ENCODE measurements at regions not wholly inside any gene's neighbourhood (a gene's known extent, or its start where the extent isn't known, plus 50 kb on each side); places are given as distances from the start of the nearest gene placed in this dataset.

- TF ChIP-seq ZNF275 (CRISPR knock-in tag; IDR thresholded peaks at IDR 0.05; ENCODE audit: borderline replicate concordance) (no peak), AHR (CRISPR knock-in tag; IDR thresholded peaks at IDR 0.05) (no peak), ZNF281 (CRISPR knock-in tag; IDR thresholded peaks at IDR 0.05; ENCODE audit: borderline replicate concordance) (no peak), ZNF724P (CRISPR knock-in tag; IDR thresholded peaks at IDR 0.05; ENCODE audit: borderline replicate concordance) (no peak), ZNF143 (CRISPR knock-in tag; IDR thresholded peaks at IDR 0.05) (no peak)
These were observed 2439.9 kb upstream of the PCDH20 start (continued) for GRCh38 chr13:63855457-63856118.

- WGBS (ENCODE audit: low lambda C conversion rate): 67% methylated on average over 2 of the region's 2 CpGs
- H3K9me3 ChIP-seq (ENCODE audit: low read length): no peaks in the 10 kb centered on the region
- in situ Hi-C loops (cut with HindIII; ENCODE audit: extremely low pct_ligation_motif_present, low pct_unique_long_range_greater_than_20kb): no loop called here
These were observed 2438.2 kb upstream of the PCDH20 start for GRCh38 chr13:63853816-63854215.

More at GRCh38 chr13:63853816-63854215, 2438.2 kb upstream of the PCDH20 start:
- no peaks in the 10 kb centered on the region; a peak in 1 of 5 replicates for H3K27me3 ChIP-seq (ENCODE audit: control insufficient read depth in 1 of 2, insufficient read depth in 2 of 2, low read length in 2 of 2)
- ATAC-seq: no peak
- no peaks in the 10 kb centered on the region for H3K79me2 ChIP-seq (ENCODE audit: insufficient read depth, low read length)
- TF ChIP-seq NCOA2 (CRISPR knock-in tag; IDR thresholded peaks at IDR 0.05) (no peak), KDM1A (CRISPR knock-in tag; IDR thresholded peaks at IDR 0.05) (no peak), RARA (CRISPR knock-in tag; IDR thresholded peaks at IDR 0.05) (no peak), NONO (IDR thresholded peaks at IDR 0.05) (no peak), NONO (CRISPR knock-in tag; conservative IDR thresholded peaks at IDR 0.05) (no peak)
- no peak overlapping the region for H2AFZ ChIP-seq (ENCODE audit: low read length)
- no peaks in the 10 kb centered on the region for H4K20me1 ChIP-seq (ENCODE audit: insufficient read depth, low read length)
- H3K4me3 ChIP-seq (replicated peaks in 1 of 3; ENCODE audit: insufficient read depth in 1 of 3, low read depth in 2 of 3, low read length in 3 of 3): no peak overlapping the region
- H3K27ac ChIP-seq (ENCODE audit: extremely low read length, insufficient read depth, low read length): no peak overlapping the region
- no peak for DNase-seq (ENCODE audit: low spot score)
- no peak overlapping the region for H3K9ac ChIP-seq (ENCODE audit: insufficient read depth, low read depth, low read length)
- FAIRE-seq: no peak
- intact Hi-C loops (cut with micrococcal nuclease; ENCODE audit: unreplicated experiment): no loop called here
- CTCF ChIA-PET (ENCODE audit: low intra/inter-chr PET ratio, low total read pairs): no interaction called here
- H3K4me1 ChIP-seq (ENCODE audit: insufficient read depth, low read length): peaks cover 11% of the 10 kb centered on the region
- no peak overlapping the region for H3K4me2 ChIP-seq (ENCODE audit: low read depth, low read length)
- H3K36me3 ChIP-seq (replicated peaks in 1 of 2; ENCODE audit: control insufficient read depth in 1 of 2, insufficient read depth in 2 of 2, low read length in 2 of 2): no peaks in the 10 kb centered on the region
- POLR2A ChIA-PET: no interaction called here
- BruUV-seq (replicated peaks): no TSS peak
